ENCODE measurements at regions not wholly inside any gene's neighbourhood (a gene's known extent, or its start where the extent isn't known, plus 50 kb on each side); places are given as distances from the start of the nearest gene placed in this dataset.
"Not testable (repeated sequence)": the region's sequence is repeated elsewhere in the genome, so short reads cannot be mapped to it uniquely, and the experiment has no call there.

GRCh38 chr14:105770619-105771216, 244.3 kb downstream of the TMEM121 start:
- not testable (repeated sequence) for H3K79me2 ChIP-seq (ENCODE audit: control insufficient read depth, low read length); H3F3A ChIP-seq (ENCODE audit: control insufficient read depth, insufficient read depth); H3K36me3 ChIP-seq (ENCODE audit: control insufficient read depth, low read length); H3K4me3 ChIP-seq (ENCODE audit: low read length); H3K27me3 ChIP-seq (ENCODE audit: control insufficient read depth, low read length); H3K4me2 ChIP-seq (ENCODE audit: low read length); H3K9me3 ChIP-seq (ENCODE audit: control insufficient read depth, insufficient read depth, low read length); H4K20me1 ChIP-seq (ENCODE audit: control insufficient read depth, insufficient read depth, low read depth, low read length); H3K4me1 ChIP-seq (ENCODE audit: control insufficient read depth, low read length); H3K9me2 ChIP-seq (replicated peaks; ENCODE audit: control insufficient read depth, low read length); H3K27ac ChIP-seq (ENCODE audit: low read depth, low read length)

GRCh38 chr14:105771261-105772226, 245.2 kb downstream of the TMEM121 start:
- not testable (repeated sequence) for H4K20me1 ChIP-seq (ENCODE audit: control insufficient read depth, insufficient read depth, low read depth, low read length); H3K4me3 ChIP-seq (ENCODE audit: low read length); H3K4me1 ChIP-seq (ENCODE audit: control insufficient read depth, low read length); H3K27me3 ChIP-seq (ENCODE audit: control insufficient read depth, low read length); H3F3A ChIP-seq (ENCODE audit: control insufficient read depth, insufficient read depth); H3K36me3 ChIP-seq (ENCODE audit: control insufficient read depth, low read length); H3K9me2 ChIP-seq (replicated peaks; ENCODE audit: control insufficient read depth, low read length); H3K4me2 ChIP-seq (ENCODE audit: low read length); H3K79me2 ChIP-seq (ENCODE audit: control insufficient read depth, low read length); H3K9me3 ChIP-seq (ENCODE audit: control insufficient read depth, insufficient read depth, low read length)
- H3K27ac ChIP-seq (ENCODE audit: low read depth, low read length), result peak overlapping the region; percentile 26; the same call in 1 of the 2 replicates

- H3F3A ChIP-seq (ENCODE audit: control insufficient read depth, insufficient read depth); H3K9me3 ChIP-seq (ENCODE audit: control insufficient read depth, insufficient read depth, low read length); H3K4me3 ChIP-seq (ENCODE audit: low read length); H3K9me2 ChIP-seq (replicated peaks; ENCODE audit: control insufficient read depth, low read length); H3K4me2 ChIP-seq (ENCODE audit: low read length); H3K36me3 ChIP-seq (ENCODE audit: control insufficient read depth, low read length); H4K20me1 ChIP-seq (ENCODE audit: control insufficient read depth, insufficient read depth, low read depth, low read length); H3K27me3 ChIP-seq (ENCODE audit: control insufficient read depth, low read length); H3K4me1 ChIP-seq (ENCODE audit: control insufficient read depth, low read length); H3K79me2 ChIP-seq (ENCODE audit: control insufficient read depth, low read length): not testable (repeated sequence)
- H3K27ac ChIP-seq (ENCODE audit: low read depth, low read length), result peak overlapping the region; percentile 26; the same call in 1 of the 2 replicates
Measured at GRCh38 chr14:105772710-105773250, 246.4 kb downstream of the TMEM121 start.

- Histone ChIP-seq H3K9me2 (replicated peaks; ENCODE audit: control insufficient read depth, low read length) (no peaks in the 10 kb centered on the region), H3F3A (ENCODE audit: control insufficient read depth, insufficient read depth) (no peaks in the 10 kb centered on the region), H3K4me3 (ENCODE audit: low read length) (no peak overlapping the region), H3K79me2 (ENCODE audit: control insufficient read depth, low read length) (no peaks in the 10 kb centered on the region), H3K27me3 (ENCODE audit: control insufficient read depth, low read length) (no peaks in the 10 kb centered on the region), H3K9me3 (ENCODE audit: control insufficient read depth, insufficient read depth, low read length) (no peaks in the 10 kb centered on the region), H3K27ac (ENCODE audit: low read depth, low read length) (no peak overlapping the region), H4K20me1 (ENCODE audit: control insufficient read depth, insufficient read depth, low read depth, low read length) (no peaks in the 10 kb centered on the region), H3K4me2 (ENCODE audit: low read length) (no peak overlapping the region), H3K36me3 (ENCODE audit: control insufficient read depth, low read length) (no peaks in the 10 kb centered on the region), H3K4me1 (ENCODE audit: control insufficient read depth, low read length) (no peaks in the 10 kb centered on the region)
- TF ChIP-seq EZH2phosphoT487 (IDR thresholded peaks at IDR 0.05; ENCODE audit: borderline replicate concordance, low read length) (no peak), CTCF (IDR thresholded peaks at IDR 0.05; ENCODE audit: low read depth, low read length, poor library complexity, severe bottlenecking) (no peak)
Measured at GRCh38 chr14:105773584-105773983, 247.2 kb downstream of the TMEM121 start.

All from DOHH2 (cell line).